NCI-H82 treated with DMSO at 0.1 percent for 48 hours (cell line): ENCODE measurements at regions not wholly inside any gene's neighbourhood (a gene's known extent, or its start where the extent isn't known, plus 50 kb on each side); places are given as distances from the start of the nearest gene placed in this dataset.
"Not testable (repeated sequence)": the region's sequence is repeated elsewhere in the genome, so short reads cannot be mapped to it uniquely, and the experiment has no call there.

Experiments
- DNase-seq: peaks from one replicate; lab custom pipeline; 2025; ENCODE audit not compliant: unreplicated experiment; lab: John Stamatoyannopoulos, UW

GRCh38 chr17:63286254-63286653 is 159.9 kb downstream of the CYB561 start:
- DNase-seq = no peak

DNA sequence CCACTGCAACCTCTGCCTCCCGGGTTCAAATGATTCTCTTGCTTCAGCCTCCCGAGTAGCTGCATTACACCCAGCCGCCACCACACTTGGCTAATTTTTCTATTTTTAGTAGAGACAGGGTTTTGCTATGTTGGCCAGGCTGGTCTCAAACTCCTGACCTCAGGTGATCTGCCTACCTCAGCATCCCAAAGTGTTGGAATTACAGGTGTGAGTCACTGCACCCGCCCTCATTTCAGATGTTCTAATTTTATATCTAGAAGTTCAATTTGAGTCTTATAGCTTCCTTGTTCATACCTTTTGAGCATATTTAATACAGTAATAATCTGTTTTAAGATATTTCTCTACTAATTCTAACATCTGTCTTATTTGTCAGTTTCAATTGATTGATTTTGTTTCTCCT is 159.1 kb downstream of the CYB561 start:
- not testable (repeated sequence) for DNase-seq

DNA sequence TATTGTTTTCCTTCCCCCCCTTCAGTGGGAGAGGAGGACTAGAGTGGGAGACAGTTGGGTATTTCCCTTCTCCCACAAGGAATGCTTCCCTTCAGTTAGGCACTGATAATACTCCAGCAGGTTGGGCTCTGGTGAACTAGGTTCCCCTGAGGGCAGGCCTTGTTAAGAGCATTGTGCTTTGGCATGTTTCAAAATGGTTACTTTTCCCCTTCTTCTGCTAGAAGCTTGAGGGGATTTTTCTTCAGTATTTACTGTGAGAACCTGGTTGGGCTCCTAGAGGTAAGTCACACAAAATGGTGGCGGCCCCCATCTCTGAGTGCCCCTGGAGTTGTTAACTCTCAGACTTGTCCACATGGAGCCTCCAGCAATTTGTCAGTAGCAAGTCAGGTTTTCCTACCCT is 156.2 kb downstream of the CYB561 start:
- no peak for DNase-seq

GRCh38 chr17:63290351-63290750 is 155.8 kb downstream of the CYB561 start:
- DNase-seq = no peak

- DNase-seq = no peak
Measured at GRCh38 chr17:63290784-63291183, 155.3 kb downstream of the CYB561 start.

- DNase-seq = no peak
Measured at GRCh38 chr17:63291258-63291657, 154.8 kb downstream of the CYB561 start.

- no peak for DNase-seq
Measured at GRCh38 chr17:63292421-63292820, 153.7 kb downstream of the CYB561 start.

GRCh38 chr17:63293323-63294075 is 152.6 kb downstream of the CYB561 start:
- DNase-seq = no peak

DNA sequence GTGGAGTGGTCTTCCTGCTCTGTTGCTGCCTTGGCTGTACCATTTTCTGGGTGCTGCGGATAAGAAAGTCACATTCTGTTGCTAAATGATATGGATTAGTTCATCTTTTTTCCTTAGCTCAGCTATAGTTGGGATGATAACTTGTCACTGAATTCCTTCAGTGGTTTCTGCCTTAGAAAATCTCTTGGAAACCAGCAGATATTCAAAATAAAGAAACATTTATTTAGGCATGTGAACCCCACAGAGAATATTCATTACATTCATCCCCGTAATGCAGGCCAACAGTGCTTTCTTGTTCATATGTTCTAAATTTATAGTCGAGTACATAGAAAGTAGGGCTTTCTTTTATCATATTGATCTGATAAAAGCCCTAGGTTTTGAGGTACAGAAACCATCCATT is 151.3 kb downstream of the CYB561 start:
- DNase-seq = no peak

DNA sequence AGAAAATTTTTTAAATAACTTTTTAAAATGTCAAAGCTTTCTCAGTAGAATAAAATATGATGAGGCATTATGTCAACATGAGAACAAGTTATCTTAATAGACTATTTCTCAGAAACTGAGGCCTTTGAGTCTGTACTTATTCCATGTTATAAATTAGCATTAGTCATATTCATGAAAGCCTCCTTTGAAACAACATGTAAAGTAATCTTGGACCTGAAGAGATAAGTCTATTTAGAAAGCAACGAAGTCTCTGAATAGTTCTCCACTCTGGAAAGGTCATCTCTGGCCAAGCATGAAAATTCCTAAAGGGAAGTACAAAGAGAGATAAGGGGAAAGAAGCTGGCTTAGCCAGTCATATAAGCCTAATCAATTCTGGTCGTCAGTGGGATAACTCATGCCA is 150.8 kb downstream of the CYB561 start:
- no peak for DNase-seq

DNA sequence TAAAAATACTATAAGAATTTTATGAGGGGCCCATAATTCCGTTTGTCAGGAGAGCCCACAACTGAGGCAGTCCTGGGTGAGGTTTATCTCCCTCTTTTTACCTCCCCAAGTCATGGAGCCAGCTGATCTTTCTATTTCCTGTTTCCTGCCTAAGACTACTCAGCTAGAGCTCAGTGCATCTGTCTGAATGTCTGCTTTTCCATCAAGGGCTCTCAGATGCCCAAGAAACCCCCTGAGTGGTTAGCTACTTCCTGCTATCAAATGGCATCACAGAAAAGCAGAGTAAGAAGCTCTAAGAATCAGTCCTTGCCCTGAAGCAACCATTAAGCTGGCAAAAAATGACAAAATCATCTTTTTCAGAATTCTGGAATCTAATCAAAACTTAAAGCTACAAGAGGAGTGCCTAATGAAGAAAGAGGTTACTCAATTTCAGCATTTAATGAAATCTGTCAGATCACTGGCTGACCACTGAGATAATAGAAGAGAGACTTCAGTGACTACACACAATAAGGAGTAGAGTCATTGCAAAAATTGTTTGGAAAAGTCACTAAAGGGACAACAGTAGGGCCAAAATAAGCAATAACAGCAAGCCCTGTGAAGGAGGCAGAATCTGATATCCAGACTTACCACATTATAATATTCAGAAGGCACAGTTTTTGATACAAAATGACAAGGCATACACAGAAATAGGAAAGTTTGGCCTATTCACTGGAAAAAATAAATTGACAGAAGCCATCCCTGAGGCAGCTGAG is 150.1 kb downstream of the CYB561 start:
- no peak for DNase-seq

GRCh38 chr17:63298916-63299315 is 147.2 kb downstream of the CYB561 start:
- DNase-seq = not testable (repeated sequence)

DNA sequence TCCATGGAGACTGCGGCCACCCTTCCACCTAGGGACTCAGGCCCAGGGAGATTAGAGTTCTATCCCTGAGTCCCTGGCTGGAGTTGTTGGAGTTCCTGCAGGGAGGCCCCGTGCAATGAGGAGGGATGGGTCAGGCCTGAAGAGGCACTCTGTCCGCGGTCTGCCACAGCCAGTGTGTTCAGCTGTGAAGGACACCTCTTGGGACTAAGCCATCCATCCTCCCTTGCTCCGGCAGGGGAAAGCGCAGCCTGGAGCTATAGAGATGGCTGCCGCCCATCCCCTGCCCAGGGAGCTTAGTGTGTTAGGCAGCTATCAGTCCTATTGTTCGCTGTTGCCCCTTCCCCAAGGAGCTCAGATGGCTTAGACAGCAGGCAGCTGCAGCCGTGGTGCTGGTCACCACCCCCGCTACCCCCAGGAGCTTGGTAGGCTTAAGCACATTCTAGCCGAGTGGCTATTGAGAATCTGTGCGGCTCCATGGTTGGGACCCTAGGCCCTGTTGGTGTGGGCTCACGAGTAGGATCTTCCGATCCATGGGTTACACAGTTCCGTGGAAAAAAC is 141.3 kb downstream of the CYB561 start:
- no peak for DNase-seq

DNA sequence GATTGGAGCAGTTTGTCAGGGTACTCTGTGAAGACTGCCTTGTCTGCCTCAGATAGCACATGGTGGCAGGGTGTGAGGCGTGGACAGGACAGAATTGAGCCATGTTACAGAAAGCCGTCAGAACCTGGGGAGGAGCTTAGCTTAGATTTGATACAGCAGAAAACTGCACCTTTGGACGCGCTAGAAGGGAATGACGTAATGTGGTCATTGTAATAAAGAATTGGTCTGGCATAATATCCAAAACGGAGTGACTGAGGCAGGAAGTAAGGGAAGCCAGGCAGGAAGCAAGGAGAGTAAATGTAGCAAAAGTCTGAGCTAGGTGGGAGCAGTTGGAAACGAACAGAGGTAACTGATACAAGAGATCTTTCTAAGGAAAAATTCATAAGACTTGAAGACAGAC is 140.2 kb downstream of the CYB561 start:
- DNase-seq = no peak

- no peak for DNase-seq
Measured at GRCh38 chr17:63306855-63307254, 139.3 kb downstream of the CYB561 start.

GRCh38 chr17:63308272-63308671 is 137.8 kb downstream of the CYB561 start:
- no peak for DNase-seq

DNA sequence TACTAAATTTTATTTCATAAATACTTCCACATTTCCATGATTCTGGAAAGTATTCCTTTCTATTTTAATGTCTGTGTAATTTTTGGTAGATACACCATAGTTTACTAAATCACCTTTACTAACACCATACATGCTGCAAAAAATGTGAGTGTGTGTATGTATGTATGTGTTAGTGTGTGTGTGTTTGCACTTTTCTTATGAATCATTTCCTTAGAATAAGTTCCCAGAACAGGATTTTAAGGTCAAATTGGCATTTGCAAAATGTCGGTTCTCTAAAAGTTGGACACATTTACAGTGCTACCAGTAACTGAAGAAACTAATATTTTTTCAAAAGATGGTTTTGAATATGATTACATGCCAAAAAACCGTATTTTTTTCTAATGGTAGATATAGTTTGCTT is 137.1 kb downstream of the CYB561 start:
- no peak for DNase-seq

- DNase-seq = no peak
Measured at GRCh38 chr17:63311416-63311937, 134.6 kb downstream of the CYB561 start.

DNA sequence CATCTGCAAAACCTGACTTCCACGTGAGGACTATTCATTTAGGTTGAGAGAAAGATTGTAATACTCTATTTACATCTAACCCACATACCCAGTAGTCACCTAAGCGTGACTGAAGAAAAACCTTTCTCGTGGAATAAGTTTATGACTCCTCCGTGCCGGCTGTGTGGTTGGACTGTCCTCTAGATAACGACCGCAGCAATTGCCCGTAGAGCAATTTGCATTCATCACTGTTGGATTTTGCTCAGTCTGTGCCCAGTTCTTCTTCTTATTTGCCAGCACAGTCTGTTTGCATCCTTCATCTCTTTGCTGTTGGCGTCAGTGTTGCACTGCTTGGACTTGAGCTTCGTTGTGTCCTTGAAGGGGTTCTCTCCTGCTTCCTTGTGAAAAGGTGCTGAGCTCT is 131.3 kb downstream of the CYB561 start:
- DNase-seq = no peak

- DNase-seq = no peak
Measured at GRCh38 chr17:63316100-63316499, 130.0 kb downstream of the CYB561 start.

GRCh38 chr17:63317166-63317840 is 128.8 kb downstream of the CYB561 start:
- no peak for DNase-seq
